ENCODE measurements at regions not wholly inside any gene's neighbourhood (a gene's known extent, or its start where the extent isn't known, plus 50 kb on each side); places are given as distances from the start of the nearest gene placed in this dataset.
A peak's percentile ranks its signal among the peaks of the same experiment; 100 is the strongest.

DNA sequence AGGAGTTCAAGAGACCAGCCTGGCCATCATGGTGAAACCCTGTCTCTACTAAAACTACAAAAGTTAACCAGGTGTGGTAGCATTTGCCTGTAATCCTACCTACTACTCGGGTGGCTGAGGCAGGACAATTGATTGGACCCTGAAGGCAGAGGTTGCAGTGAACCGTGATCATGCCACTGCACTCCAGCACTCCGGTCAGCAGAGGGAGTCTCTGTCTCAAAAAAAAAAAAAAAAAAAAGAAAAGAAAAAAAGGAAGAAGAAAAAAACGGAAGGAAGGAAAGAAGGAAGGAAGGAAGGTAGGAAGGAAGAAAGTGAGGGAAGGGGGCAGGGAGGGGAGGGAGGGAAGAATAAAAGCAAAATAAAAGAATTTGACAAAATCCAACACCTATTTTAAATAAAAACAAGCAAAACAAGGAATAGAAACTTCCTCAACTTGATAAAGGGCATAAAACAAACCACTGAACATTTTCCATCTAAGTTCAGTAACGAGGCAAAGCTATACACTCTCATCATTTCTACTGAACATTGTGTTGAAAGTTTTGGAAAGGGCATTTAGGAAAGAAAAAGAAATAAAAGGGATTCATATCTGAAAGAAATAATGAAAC lies 411.6 kb upstream of the SLITRK5 start:
- TF ChIP-seq, protein P1, sequence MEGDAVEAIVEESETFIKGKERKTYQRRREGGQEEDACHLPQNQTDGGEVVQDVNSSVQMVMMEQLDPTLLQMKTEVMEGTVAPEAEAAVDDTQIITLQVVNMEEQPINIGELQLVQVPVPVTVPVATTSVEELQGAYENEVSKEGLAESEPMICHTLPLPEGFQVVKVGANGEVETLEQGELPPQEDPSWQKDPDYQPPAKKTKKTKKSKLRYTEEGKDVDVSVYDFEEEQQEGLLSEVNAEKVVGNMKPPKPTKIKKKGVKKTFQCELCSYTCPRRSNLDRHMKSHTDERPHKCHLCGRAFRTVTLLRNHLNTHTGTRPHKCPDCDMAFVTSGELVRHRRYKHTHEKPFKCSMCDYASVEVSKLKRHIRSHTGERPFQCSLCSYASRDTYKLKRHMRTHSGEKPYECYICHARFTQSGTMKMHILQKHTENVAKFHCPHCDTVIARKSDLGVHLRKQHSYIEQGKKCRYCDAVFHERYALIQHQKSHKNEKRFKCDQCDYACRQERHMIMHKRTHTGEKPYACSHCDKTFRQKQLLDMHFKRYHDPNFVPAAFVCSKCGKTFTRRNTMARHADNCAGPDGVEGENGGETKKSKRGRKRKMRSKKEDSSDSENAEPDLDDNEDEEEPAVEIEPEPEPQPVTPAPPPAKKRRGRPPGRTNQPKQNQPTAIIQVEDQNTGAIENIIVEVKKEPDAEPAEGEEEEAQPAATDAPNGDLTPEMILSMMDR (conservative IDR thresholded peaks at IDR 0.05), result peak; percentile 61
- no peak for TF ChIP-seq ZFX (IDR thresholded peaks at IDR 0.05)
